ENCODE measurements at regions not wholly inside any gene's neighbourhood (a gene's known extent, or its start where the extent isn't known, plus 50 kb on each side); places are given as distances from the start of the nearest gene placed in this dataset.

DNA sequence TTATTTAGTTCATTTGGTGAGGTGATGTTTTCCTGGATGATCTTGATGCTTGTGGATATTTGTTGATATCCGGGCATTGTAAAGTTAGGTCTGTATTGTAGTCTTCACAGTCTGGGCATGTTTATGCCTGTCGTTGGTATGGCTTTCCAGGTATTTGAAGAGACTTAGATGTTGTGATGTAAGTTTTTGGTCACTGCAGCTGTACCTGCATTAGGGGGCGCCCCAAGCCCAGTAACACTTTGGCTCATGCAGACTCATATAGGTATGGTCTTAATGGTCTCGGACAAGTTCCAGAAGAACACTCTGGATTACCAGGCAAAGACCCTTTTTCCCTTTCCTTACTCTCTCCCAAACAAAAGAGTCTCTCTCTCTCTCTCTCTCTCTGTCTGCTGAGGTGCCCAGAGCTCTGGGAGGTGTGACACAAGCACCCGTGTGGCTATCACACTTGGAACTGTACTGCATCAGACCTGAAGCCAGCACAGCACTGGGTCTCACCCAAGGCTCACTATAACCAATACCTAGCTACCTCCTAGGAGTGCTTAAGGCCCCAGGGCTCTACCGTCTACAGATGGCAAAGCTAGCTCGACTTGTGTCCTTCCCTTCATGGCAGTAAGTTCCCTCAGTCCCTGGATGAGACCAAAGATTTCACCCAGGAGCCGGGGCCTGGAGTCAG lies 425.8 kb upstream of the ATXN7L3B start:
- no peak overlapping the region for H3K4me3 ChIP-seq (ENCODE audit: low read length)
- H3K4me1 ChIP-seq (ENCODE audit: control insufficient read depth, insufficient read depth, low read length): no peaks in the 10 kb centered on the region
- H3K9me3 ChIP-seq (replicated peaks; ENCODE audit: control insufficient read depth, low read depth, low read length): no peaks in the 10 kb centered on the region
- peak; percentile 13 for DNase-seq
- no peaks in the 10 kb centered on the region for H3K36me3 ChIP-seq (ENCODE audit: control insufficient read depth, insufficient read depth, low read length)
- no peak overlapping the region for H3K27ac ChIP-seq (ENCODE audit: low read length)
- H3K27me3 ChIP-seq (ENCODE audit: control insufficient read depth, insufficient read depth, low read length): no peaks in the 10 kb centered on the region
- WGBS (ENCODE audit: insufficient coverage): 70% methylated on average over 6 of the region's 8 CpGs

DNA sequence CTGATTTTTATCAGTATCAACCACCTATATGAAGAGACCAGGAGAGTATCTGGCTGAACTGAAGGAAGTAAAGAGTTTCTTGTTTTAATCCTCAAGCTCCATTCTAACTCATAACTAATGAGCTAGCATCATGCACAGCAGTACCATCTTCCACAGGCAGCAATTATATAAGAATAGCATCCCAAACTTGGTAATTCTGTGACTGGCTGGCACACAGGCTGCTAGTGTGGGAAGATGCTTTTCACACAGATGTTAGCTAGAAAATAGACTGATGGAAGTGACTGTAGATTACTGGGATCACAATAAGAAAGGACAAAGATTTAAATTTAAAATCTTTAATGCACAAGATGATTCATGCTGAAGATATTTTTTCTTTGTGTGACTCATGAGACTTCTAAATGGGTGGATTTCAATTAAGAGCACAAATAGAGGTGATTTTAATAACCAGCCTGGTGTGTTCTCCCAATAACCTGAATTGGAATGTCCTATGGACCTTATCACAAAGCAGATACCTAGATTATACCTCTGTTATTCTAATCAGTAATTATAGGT lies 417.7 kb upstream of the ATXN7L3B start:
- Histone ChIP-seq H3K36me3 (ENCODE audit: control insufficient read depth, insufficient read depth, low read length) (no peaks in the 10 kb centered on the region), H3K9me3 (replicated peaks; ENCODE audit: control insufficient read depth, low read depth, low read length) (no peaks in the 10 kb centered on the region), H3K27ac (ENCODE audit: low read length) (no peak overlapping the region), H3K4me1 (ENCODE audit: control insufficient read depth, insufficient read depth, low read length) (no peaks in the 10 kb centered on the region), H3K27me3 (ENCODE audit: control insufficient read depth, insufficient read depth, low read length) (no peaks in the 10 kb centered on the region), H3K4me3 (ENCODE audit: low read length) (no peak overlapping the region)
- DNase-seq: no peak

DNA sequence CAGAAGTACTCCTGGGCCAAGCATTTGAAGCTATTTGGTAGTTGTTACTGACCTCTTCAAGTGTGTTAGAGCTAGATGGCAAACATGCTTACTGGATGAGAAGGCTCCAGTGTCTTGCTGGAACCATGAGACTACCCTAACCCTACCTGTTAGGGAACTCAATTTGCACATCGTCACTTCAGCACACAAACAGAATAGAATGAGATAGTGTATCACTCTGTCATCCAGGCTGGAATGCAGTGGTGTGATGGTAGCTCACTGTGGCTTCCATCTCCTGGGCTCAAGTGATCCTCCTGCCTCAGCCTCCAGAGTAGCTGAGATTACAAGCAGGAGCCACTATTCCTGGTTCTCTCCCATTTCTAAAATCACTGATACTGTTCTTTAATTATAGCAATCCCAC lies 417.0 kb upstream of the ATXN7L3B start:
- Histone ChIP-seq H3K4me3 (ENCODE audit: low read length) (no peak overlapping the region), H3K9me3 (replicated peaks; ENCODE audit: control insufficient read depth, low read depth, low read length) (no peaks in the 10 kb centered on the region), H3K4me1 (ENCODE audit: control insufficient read depth, insufficient read depth, low read length) (no peaks in the 10 kb centered on the region), H3K27ac (ENCODE audit: low read length) (no peak overlapping the region), H3K27me3 (ENCODE audit: control insufficient read depth, insufficient read depth, low read length) (no peaks in the 10 kb centered on the region), H3K36me3 (ENCODE audit: control insufficient read depth, insufficient read depth, low read length) (no peaks in the 10 kb centered on the region)
- no CpG with 5 or more reads among the region's 1 CpG for WGBS (ENCODE audit: insufficient coverage)
- DNase-seq: no peak

DNA sequence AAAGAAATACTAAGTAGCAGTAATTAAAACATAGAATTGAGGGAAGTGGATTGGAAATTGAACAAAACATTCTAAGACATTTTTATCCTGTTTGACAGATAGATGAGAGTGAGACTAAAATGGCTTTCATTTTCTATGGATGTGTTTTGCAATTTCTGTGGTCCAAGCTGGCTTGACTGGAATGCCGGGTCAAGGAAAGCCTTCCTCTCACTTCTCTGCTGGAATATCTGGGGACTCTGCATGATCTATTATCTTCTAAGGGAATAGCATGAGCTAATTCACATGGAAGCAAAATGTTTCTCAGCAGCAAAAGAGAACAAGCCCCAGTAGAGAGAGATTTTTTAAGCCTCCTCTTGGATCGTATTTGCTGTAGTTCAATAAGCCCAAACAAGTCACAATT lies 407.9 kb upstream of the ATXN7L3B start:
- H3K9me3 ChIP-seq (replicated peaks; ENCODE audit: control insufficient read depth, low read depth, low read length): no peaks in the 10 kb centered on the region
- H3K4me3 ChIP-seq (ENCODE audit: low read length): no peak overlapping the region
- no peaks in the 10 kb centered on the region for H3K27me3 ChIP-seq (ENCODE audit: control insufficient read depth, insufficient read depth, low read length)
- H3K27ac ChIP-seq (ENCODE audit: low read length): no peak overlapping the region
- H3K36me3 ChIP-seq (ENCODE audit: control insufficient read depth, insufficient read depth, low read length): no peaks in the 10 kb centered on the region
- H3K4me1 ChIP-seq (ENCODE audit: control insufficient read depth, insufficient read depth, low read length): no peaks in the 10 kb centered on the region
- no peak for DNase-seq
- WGBS (ENCODE audit: insufficient coverage): no CpG with 5 or more reads among the region's 2 CpGs

DNA sequence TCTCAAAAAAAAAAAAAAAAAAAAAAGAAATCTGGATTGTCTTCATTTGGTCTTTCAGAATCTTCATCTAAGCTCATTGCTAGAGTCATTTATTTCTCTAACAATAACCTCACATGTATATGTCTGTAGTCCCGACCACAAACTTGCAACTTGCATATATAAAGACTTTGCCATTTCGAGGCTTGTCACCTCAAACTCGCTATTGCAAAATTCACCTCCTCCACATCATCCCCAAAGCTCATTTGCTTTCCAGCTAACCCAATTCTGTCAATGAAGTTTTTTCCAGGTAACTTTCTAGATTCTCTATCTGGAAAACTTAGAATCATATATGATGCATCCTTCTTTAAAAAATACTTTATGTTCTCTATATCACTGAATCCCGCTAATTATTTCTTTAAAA lies 393.2 kb upstream of the ATXN7L3B start:
- Histone ChIP-seq H3K4me1 (ENCODE audit: control insufficient read depth, insufficient read depth, low read length) (no peaks in the 10 kb centered on the region), H3K27me3 (ENCODE audit: control insufficient read depth, insufficient read depth, low read length) (no peaks in the 10 kb centered on the region), H3K4me3 (ENCODE audit: low read length) (no peak overlapping the region), H3K36me3 (ENCODE audit: control insufficient read depth, insufficient read depth, low read length) (no peaks in the 10 kb centered on the region), H3K27ac (ENCODE audit: low read length) (no peak overlapping the region), H3K9me3 (replicated peaks; ENCODE audit: control insufficient read depth, low read depth, low read length) (no peaks in the 10 kb centered on the region)
- no peak for DNase-seq
- WGBS (ENCODE audit: insufficient coverage): 92% methylated on average over 3 of the region's 4 CpGs

DNA sequence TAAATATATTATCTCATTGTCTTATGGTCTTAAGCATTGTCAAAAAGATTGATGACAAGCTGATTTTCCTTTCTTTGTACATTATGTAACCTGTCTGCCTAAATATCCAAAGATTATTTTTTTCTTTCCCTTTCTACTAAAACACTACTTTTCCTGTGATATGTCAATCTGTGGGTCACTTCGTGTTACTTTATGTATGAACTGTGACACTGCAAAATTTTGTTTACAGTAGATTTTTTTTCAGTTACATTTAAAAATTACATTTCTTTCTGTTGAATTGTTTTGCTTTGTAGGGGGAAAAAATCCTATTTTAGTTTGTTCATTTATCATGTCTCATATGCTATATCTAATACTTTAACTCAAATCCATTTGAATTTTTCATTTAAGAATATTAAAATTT lies 392.3 kb upstream of the ATXN7L3B start:
- DNase-seq: no peak
- no peaks in the 10 kb centered on the region for H3K4me1 ChIP-seq (ENCODE audit: control insufficient read depth, insufficient read depth, low read length)
- no peaks in the 10 kb centered on the region for H3K27me3 ChIP-seq (ENCODE audit: control insufficient read depth, insufficient read depth, low read length)
- no peaks in the 10 kb centered on the region for H3K36me3 ChIP-seq (ENCODE audit: control insufficient read depth, insufficient read depth, low read length)
- no CpG with 5 or more reads among the region's 1 CpG for WGBS (ENCODE audit: insufficient coverage)
- no peak overlapping the region for H3K4me3 ChIP-seq (ENCODE audit: low read length)
- no peaks in the 10 kb centered on the region for H3K9me3 ChIP-seq (replicated peaks; ENCODE audit: control insufficient read depth, low read depth, low read length)
- H3K27ac ChIP-seq (ENCODE audit: low read length): no peak overlapping the region

DNA sequence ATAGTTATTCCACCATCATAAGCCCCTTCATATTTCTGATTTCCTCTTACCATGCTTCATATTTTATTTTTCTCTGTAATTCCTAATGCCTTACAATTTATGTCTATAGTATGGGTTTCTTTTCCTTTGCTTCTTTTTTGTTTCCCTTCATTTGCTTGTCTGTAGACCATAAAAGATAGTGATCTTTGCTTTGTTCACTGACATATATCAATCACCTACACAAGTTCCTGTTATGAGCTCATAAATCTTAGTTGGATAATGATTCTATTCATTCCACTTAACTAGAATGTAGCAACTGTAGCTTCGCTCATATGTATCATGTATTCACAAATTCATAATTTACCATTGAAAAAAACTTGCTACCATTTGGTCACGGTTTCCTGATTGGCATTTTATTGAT lies 388.8 kb upstream of the ATXN7L3B start:
- Histone ChIP-seq H3K4me1 (ENCODE audit: control insufficient read depth, insufficient read depth, low read length) (no peaks in the 10 kb centered on the region), H3K27me3 (ENCODE audit: control insufficient read depth, insufficient read depth, low read length) (no peaks in the 10 kb centered on the region), H3K27ac (ENCODE audit: low read length) (no peak overlapping the region), H3K36me3 (ENCODE audit: control insufficient read depth, insufficient read depth, low read length) (no peaks in the 10 kb centered on the region), H3K9me3 (replicated peaks; ENCODE audit: control insufficient read depth, low read depth, low read length) (no peaks in the 10 kb centered on the region), H3K4me3 (ENCODE audit: low read length) (no peak overlapping the region)
- no CpG with 5 or more reads among the region's 2 CpGs for WGBS (ENCODE audit: insufficient coverage)
- DNase-seq: no peak

DNA sequence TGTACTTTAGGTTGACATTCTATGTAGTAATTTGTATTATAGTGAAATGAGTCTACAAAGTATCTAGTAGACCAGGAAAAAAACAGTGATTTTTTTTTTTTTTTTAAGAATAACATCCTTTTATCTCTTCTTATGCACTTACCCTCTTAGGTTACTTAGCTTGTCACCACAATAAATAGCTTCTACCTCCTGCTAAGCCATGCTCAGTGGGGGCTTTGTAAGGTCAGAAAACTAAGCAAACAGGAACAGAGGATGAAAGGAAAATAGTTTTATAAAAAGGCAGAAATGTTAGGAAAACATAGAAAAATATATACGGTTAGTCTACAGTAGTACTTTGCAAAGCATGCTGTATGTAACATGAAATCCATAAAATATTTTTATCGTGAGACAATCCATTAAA lies 385.3 kb upstream of the ATXN7L3B start:
- no peak for DNase-seq
- Histone ChIP-seq H3K4me3 (ENCODE audit: low read length) (no peak overlapping the region), H3K27me3 (ENCODE audit: control insufficient read depth, insufficient read depth, low read length) (no peaks in the 10 kb centered on the region), H3K27ac (ENCODE audit: low read length) (no peak overlapping the region), H3K9me3 (replicated peaks; ENCODE audit: control insufficient read depth, low read depth, low read length) (no peaks in the 10 kb centered on the region), H3K36me3 (ENCODE audit: control insufficient read depth, insufficient read depth, low read length) (no peaks in the 10 kb centered on the region), H3K4me1 (ENCODE audit: control insufficient read depth, insufficient read depth, low read length) (no peaks in the 10 kb centered on the region)
- no CpG with 5 or more reads among the region's 2 CpGs for WGBS (ENCODE audit: insufficient coverage)

DNA sequence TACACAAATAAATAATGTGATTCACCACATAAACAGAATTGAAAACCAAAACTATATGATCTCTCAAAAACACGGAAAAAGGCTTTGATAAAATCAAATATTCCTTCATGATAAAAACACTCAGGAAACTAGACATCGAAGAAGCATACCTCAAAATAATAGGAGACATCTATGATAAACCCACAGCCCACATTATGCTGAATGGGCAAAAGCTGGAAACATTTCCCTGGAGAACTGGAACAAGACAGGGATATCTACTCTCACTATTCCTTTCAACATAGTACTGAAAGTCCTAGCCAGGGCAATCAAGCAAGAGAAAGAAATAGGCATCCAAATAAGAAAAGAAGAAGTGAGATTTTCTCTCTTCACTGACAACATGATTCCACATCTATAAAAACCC lies 371.5 kb upstream of the ATXN7L3B start:
- H3K27me3 ChIP-seq (ENCODE audit: control insufficient read depth, insufficient read depth, low read length): no peaks in the 10 kb centered on the region
- H3K9me3 ChIP-seq (replicated peaks; ENCODE audit: control insufficient read depth, low read depth, low read length): peaks cover 3% of the 10 kb centered on the region
- H3K36me3 ChIP-seq (ENCODE audit: control insufficient read depth, insufficient read depth, low read length): no peaks in the 10 kb centered on the region
- H3K4me1 ChIP-seq (ENCODE audit: control insufficient read depth, insufficient read depth, low read length): no peaks in the 10 kb centered on the region
- H3K27ac ChIP-seq (ENCODE audit: low read length): no peak overlapping the region
- H3K4me3 ChIP-seq (ENCODE audit: low read length): no peak overlapping the region
- WGBS (ENCODE audit: insufficient coverage): 80% methylated on average over 1 of the region's 2 CpGs
- DNase-seq: no peak

DNA sequence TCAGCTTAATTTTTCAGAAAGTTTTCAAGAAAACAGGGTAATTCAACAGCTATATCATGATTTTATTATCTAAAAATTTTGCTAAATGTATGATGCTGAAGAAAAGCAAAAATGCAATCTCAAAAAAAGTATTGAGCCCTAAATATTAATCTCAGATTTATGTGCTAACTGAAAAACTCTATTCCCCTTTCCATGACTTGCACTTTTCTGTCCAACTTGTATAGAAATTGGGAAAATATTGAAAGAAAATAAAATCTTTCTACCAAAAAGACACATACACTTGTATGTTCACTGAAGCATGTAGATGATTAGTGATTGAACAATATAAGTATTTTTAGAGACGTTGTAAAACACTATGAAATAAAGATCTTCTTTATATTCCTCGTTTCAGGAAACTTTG lies 368.0 kb upstream of the ATXN7L3B start:
- H3K4me1 ChIP-seq (ENCODE audit: control insufficient read depth, insufficient read depth, low read length): no peaks in the 10 kb centered on the region
- DNase-seq: no peak
- H3K27me3 ChIP-seq (ENCODE audit: control insufficient read depth, insufficient read depth, low read length): no peaks in the 10 kb centered on the region
- H3K4me3 ChIP-seq (ENCODE audit: low read length): no peak overlapping the region
- H3K27ac ChIP-seq (ENCODE audit: low read length): no peak overlapping the region
- no peaks in the 10 kb centered on the region for H3K36me3 ChIP-seq (ENCODE audit: control insufficient read depth, insufficient read depth, low read length)
- WGBS (ENCODE audit: insufficient coverage): no CpG with 5 or more reads among the region's 2 CpGs
- H3K9me3 ChIP-seq (replicated peaks; ENCODE audit: control insufficient read depth, low read depth, low read length): peaks cover 3% of the 10 kb centered on the region
